HG02938 (cell line): ENCODE measurements at regions not wholly inside any gene's neighbourhood (a gene's known extent, or its start where the extent isn't known, plus 50 kb on each side); places are given as distances from the start of the nearest gene placed in this dataset.

Experiments
- ATAC-seq: cut with Tn5 transposase; IDR thresholded peaks from one replicate; pipeline ENCODE4 v1.9.1; 2021; ENCODE audit warnings: mild to moderate bottlenecking, moderate library complexity; ENCODE audit not compliant: unreplicated experiment

GRCh38 chr1:4404854-4405590 is 249.4 kb upstream of the AJAP1 start:
- ATAC-seq: no peak

- no peak for ATAC-seq
Measured at GRCh38 chr1:4407851-4408250, 246.6 kb upstream of the AJAP1 start.

- no peak for ATAC-seq
Measured at GRCh38 chr1:4408380-4408779, 246.0 kb upstream of the AJAP1 start.

DNA sequence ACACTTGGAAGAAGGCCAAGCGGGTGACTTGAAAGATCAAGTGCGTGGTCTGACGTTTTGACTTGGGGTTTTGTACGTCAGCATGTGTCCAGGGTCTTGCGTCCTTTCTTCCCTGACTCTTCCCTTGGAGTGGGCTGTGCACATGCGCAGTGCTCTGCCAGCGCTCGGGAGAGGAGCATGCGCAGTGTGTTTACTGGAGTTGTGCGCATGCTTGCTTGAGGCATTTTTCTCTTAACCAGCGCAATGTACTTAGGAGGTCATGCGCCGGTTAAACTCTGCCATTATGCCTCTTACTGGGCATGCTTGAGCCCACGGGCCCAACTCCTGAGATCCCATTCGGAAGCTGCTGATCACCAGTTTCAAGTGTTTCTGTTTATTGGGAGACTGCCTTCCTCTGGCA is 242.5 kb upstream of the AJAP1 start:
- ATAC-seq: no peak

- ATAC-seq: no peak
Measured at GRCh38 chr1:4415476-4415875, 238.9 kb upstream of the AJAP1 start.

DNA sequence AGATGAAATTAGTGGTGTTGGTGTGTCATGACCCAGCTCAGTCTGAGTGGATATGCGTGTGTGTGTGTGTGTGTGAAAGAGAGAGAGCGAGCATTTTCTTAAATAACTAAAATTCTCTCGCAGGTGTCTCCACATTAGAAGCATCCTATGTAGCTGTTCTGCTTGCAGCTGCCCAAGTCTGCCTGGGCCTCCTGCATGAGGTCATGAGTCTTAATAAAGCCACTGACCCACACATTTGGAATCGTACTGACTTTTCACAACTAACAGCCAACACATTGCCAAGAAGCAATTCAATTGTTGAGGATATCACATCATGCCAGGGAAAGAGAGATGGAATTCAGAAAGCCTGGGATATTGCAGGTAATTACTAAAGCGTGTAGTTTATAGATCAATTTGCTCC is 238.2 kb upstream of the AJAP1 start:
- no peak for ATAC-seq

GRCh38 chr1:4418021-4418420 is 236.4 kb upstream of the AJAP1 start:
- ATAC-seq: no peak

DNA sequence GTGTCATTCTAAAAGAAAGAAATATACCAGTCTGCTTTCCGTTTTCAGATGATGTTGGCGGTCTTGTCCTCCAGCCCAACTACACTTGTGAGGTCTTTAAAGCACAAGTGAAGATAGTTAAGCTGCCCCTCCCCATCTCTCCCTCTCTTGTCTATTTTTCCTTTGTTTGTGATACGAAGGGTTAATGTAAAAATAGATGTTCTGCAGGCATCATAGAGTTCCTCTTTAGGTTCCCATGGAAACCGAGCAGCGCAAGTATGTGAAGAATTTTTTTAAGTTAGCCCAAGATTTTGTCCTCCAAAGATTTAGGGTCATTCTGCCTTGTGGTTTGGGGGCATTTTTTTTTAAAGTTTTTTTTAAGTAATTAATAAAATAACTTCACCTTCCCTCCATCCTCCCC is 232.4 kb upstream of the AJAP1 start:
- ATAC-seq: no peak

DNA sequence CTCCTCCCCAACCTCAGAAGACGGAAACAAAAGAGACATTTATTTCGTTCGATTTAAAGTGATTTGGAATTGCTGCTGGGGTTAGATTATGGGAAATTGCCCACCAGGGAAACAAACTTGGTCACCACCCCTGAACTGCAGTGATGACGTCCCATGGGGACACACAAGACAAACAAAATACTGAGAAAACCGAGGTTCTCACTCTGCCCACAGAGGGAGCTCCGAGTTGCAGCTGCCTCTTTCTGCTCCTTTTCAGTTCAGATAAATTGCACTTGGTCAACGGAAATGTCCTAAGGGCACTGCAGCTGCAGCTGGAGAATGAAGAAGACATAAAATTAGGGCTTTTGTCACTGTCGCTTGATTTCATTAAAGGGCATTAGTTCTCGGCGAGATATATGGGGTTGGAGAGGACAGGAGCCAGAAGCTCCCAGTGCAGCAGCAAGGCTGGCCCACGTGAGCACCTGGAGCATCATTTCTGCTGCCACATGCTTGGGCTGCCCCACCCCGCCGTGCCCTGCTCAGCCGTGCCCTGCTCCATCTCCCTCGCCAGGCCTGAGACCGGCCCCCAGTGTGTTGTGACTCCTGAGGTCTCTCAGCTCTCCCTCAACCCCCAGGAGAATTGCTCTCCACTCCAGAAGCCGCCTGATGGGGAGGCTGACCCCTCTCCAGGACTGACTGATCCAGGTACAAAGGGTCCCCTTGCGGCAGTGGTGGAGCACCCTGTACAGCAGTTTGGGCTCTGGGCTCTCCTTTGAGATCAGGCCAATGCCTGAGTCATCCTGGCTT is 231.7 kb upstream of the AJAP1 start:
- ATAC-seq: no peak

DNA sequence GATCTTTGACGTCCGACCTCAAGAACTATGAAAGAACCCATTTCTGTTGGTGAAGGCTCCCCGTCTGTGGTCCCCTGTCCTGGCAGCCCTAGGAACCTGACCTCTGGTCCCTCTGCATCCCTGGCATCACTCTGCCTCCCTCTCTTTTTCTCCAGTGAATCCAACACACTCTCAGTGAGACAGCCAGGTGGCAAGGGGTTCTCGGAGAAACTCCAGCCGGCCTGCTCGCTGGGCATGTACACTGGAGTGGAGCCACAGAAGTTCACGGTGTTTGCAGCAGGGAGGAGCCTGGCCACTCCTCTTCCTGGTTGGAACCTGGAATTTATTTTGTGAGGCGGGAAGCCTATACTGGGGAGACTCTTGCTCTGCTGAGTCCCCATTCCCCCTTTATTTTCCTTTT is 230.2 kb upstream of the AJAP1 start:
- ATAC-seq: no peak

DNA sequence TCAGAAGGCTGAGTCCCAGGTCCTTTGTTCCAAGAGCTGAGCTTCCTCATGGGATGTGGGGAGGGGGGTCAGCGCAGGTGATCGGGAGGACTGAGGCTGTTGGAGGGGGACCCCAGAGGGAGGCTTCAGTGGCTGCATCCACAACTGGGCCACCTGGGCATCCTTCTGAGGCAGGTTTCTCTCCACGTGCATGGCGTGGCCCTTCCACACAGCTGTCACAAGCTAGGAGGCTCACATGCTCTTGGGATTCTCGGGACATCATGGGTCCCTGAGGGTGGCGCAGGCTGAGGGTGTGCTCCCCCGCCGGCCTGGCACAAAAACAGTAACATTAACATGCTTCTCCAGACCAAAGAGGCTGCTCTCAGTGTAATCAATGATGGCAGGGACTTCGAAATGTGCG is 229.6 kb upstream of the AJAP1 start:
- no peak for ATAC-seq

DNA sequence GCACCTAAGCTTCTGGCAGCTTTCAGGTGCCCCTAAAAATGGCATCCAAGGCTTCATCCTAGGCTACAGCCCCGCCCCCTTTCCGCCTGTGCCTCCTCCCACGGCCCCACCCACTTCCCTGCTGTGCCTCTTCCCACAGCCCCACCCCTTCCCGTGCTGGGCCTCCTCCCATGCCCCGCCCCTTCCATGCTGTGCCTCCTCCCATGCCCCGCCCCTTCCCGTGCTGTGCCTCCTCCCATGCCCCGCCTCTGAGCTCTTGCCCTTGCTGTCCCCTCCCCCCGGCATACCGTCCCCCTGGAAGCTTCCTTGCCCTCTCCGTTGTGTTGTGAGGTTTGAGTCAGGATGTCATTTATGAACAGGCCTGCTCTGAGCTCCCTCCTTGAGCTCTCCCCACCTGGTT is 228.5 kb upstream of the AJAP1 start:
- no peak for ATAC-seq

DNA sequence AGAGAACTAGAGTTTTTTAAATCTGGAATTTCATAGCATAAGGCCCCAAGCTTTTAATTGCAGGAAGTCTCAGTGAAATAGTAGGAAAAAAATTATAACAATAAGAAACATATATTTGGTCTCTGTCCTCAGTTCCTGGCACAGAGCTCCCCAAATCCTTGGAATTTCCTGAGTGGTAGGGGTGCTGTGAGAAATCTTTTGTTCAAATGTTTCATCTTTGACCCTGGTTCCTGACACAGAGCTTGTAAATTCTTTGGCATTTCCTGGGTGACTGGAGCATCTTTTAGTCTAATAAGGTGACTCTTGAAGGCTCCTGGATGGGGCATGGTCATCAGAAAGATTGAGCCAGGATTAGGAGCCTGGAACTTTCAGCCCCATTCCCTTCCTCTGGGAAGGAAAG is 225.7 kb upstream of the AJAP1 start:
- ATAC-seq: no peak

- ATAC-seq: no peak
Measured at GRCh38 chr1:4430406-4431365, 223.7 kb upstream of the AJAP1 start.

- ATAC-seq: no peak
Measured at GRCh38 chr1:4431491-4431890, 222.9 kb upstream of the AJAP1 start.

DNA sequence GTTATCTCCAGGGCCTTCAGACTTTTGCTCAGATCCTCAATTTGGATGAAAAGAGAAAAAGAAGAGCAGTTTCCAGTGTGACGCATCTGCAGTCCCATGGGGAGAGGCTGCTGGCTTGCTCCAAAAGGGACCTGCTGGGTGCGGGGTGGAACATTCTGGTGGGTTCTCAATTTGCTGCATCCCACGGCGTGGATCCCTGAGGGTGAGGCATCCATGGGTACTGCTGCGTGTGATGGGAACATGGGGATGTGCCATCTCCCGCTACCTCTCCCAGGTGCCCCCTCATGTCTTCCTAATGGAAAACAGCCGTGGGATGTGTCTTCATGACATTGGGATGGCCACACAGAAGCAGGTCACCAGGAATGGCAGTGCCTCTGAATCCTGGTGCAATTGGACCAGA is 221.3 kb upstream of the AJAP1 start:
- no peak for ATAC-seq

- no peak for ATAC-seq
Measured at GRCh38 chr1:4444086-4444485, 210.3 kb upstream of the AJAP1 start.

- no peak for ATAC-seq
Measured at GRCh38 chr1:4447778-4448420, 206.5 kb upstream of the AJAP1 start.

- no peak for ATAC-seq
Measured at GRCh38 chr1:4449972-4450371, 204.4 kb upstream of the AJAP1 start.

- ATAC-seq: no peak
Measured at GRCh38 chr1:4452701-4453100, 201.7 kb upstream of the AJAP1 start.

- ATAC-seq: no peak
Measured at GRCh38 chr1:4460052-4460451, 194.4 kb upstream of the AJAP1 start.
